A673 (cell line): ENCODE measurements at regions not wholly inside any gene's neighbourhood (a gene's known extent, or its start where the extent isn't known, plus 50 kb on each side); places are given as distances from the start of the nearest gene placed in this dataset.

Experiments used
- EZH2 ChIP-seq: fragments of 200-600 bp; sonication (generic); IDR thresholded peaks from 2 replicates; pipeline ENCODE4 v1.6.1; 2017; ENCODE audit warnings: borderline replicate concordance, low read depth, mild to moderate bottlenecking, mixed read lengths, antibody characterized with exemption, low read length; ENCODE audit not compliant: poor library complexity, severe bottlenecking
- TF ChIP-seq, protein P1 (sequence below): fragments of 300-800, 200-600 bp; sonication (generic); conservative IDR thresholded peaks from 2 replicates; pipeline ENCODE4 v1.5.1; 2017; ENCODE audit warnings: low read depth, mild to moderate bottlenecking, antibody characterized with exemption, low read length, moderate library complexity, mixed read lengths

DNA sequence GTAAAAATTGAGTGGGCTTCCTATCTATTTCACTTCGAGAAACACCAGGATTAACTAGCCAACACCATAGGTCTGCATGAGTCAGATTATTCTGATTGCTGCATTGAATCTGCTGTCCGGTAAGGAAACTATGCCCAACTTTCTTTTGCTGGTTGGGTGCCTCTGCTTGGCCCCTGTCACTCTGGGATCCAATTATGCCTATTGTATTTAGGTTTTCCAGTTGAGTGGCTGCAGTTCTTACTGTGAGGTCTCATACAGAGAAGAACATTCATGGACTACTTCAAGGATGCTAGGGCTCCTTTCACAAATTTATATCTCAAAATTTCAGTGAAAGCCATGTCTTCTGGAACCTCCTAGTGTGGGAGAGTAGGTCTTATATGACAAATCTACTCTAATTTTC is 215.1 kb upstream of the SORCS1 start:
- TF ChIP-seq EZH2 = no peak
- TF ChIP-seq, protein P1, sequence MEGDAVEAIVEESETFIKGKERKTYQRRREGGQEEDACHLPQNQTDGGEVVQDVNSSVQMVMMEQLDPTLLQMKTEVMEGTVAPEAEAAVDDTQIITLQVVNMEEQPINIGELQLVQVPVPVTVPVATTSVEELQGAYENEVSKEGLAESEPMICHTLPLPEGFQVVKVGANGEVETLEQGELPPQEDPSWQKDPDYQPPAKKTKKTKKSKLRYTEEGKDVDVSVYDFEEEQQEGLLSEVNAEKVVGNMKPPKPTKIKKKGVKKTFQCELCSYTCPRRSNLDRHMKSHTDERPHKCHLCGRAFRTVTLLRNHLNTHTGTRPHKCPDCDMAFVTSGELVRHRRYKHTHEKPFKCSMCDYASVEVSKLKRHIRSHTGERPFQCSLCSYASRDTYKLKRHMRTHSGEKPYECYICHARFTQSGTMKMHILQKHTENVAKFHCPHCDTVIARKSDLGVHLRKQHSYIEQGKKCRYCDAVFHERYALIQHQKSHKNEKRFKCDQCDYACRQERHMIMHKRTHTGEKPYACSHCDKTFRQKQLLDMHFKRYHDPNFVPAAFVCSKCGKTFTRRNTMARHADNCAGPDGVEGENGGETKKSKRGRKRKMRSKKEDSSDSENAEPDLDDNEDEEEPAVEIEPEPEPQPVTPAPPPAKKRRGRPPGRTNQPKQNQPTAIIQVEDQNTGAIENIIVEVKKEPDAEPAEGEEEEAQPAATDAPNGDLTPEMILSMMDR = no peak
